Pulmonary artery endothelial cell (primary cell): ENCODE measurements at regions not wholly inside any gene's neighbourhood (a gene's known extent, or its start where the extent isn't known, plus 50 kb on each side); places are given as distances from the start of the nearest gene placed in this dataset.

ENCODE experiments used
- DNase-seq: peaks from one replicate; pipeline ENCODE4 v3.0.0-alpha.2; 2011; ENCODE audit warnings: low read depth, low spot score

DNA sequence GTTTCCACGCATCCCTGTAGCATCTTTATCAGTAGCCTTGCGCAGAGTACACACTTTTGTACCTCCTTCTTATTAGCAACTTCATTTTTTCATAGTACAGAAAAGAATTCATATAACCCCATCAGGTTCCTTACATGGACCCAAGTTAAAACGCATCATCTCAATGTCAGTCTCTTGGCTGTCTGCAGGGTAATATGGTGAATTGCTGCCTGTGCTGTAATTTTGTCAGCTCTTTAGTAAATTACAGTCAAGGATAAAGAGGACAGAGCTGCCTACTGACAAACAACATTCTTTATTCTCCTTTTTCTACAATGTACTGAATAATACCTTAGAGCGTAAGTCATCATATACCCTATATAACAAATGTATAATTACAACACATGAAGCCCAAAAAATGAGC, 222.5 kb downstream of the MRPL39 start:
- DNase-seq, result no peak

DNA sequence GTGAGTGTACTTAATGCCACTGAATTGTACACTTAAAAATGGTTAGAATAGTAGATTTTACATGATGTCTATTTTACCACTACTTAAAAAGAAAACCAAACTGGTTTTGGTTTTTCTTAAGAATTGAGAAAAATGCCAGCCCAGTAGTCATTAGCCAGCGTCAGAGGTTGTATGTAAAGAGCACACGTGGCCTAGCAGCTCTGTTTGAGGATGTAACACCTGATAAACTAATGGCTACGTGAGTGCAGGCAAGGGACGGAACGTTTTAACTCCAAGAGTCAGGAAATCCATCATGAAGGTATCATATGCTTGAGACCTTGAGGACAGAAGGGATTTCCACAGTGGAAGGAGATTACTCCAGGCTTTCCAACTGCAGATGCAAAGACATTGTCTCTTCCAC, 223.7 kb downstream of the MRPL39 start:
- no peak for DNase-seq

DNA sequence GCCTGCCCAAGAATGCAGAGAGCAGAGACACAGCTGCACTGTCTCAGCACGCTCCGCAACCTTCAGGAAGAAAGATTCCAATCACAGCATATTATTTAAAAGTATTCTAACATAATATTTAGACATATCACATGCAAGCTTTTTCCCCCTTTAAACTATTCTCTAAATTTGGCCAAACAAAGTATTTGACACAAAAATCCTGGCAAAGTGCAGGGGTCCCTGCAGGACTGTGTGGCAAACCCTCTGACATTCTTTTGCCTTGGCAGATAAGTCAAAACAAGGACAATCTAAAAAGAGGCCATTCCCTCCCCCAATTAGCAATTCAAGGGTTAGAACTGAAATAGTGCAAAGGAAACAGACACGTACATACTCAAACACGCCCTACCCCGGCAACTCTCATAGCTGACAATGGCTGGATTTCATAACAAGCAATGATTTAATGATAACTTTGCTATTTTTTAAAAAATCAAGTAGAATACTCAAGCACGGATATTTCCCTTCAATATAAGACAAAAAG, 225.3 kb downstream of the MRPL39 start:
- no peak for DNase-seq

DNA sequence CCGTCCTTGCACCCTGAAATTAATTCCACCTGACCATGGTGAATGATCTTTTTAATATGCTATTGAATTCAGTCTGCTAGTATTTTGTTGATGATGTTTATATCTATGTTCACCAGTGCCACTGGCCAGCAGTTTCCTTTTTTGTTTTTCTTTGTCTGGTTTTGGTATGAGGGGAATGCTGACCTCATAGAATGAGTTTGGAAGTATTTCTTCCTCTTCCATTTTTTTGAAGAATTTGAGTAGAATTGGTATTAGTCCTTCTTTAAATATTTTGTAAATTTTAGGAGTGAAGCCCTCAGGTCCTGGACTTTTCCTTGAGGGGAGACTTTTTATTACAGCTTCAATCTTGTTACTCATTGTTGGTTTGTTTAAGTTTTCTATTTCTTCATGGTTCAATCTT, 231.6 kb downstream of the MRPL39 start:
- no peak for DNase-seq

DNA sequence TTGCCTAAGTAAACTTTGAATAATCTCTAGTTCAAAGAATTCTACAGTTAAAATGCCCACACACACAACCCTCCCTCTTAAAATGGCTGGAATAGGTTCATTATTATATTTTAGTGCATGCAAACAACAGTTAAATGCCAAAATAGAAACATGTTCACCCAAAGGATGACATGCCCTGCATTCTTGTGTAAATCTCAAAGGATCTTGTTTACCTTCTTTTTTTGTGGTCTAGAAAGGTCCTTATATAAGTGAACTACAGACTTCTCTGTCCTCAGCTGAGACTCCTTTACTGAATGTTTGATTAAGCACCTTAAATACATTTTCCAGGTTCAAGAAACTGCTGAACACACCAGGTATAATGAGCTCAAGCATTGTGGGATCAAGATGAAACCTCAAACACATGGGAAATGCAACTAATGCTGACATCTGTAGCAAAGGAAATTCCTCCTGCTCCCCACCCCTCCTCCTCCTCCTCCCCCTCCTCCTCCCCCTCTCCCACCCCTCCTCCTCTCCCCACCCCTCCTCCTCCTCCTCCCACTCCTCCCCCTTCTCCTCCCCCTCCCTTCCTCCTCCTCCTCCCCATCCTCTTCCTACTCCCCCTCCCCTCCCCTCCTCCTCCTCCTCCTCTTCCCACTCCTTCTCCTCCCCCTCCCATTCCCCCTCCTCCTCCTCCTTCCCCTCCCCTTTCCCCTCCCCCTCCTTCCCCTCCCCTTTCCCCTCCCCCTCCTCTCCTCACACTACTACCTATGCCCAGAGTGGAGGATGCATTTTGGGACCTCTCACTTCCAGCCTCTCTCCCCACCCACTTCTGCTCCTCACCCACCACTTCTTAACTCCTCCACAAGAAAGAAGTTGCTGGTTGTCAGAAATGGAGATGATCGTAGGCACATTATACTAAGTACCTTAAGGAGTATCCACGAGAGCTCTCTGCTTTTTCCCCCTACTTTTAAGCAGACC, 233.9 kb downstream of the MRPL39 start:
- no peak for DNase-seq

DNA sequence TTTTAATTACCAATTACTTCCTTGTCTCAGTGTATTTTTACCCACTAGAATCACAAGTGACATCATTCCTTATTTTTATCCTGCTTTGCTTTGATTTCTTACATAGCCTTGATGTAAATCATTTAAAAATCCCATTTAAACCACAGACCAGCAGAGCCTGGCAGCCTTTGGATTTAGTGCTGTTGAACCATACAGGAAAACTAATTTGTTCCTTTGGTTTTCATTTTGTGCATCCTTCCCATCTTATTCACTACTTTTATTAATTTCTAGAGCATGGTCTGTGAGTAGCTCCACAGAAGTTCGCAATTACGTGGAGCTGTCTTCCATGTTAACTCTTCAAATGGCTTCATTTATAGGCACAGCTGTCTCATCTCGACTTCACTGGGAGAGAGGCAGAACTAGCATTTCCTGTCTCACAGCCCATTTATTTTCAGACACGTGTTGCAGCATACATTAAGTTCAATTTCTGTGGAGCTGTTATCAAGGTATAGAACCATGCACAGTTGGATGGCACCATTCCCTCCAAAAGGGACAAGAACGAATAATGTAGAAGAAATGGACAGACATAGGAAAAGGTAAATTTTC, 235.3 kb downstream of the MRPL39 start:
- no peak for DNase-seq

DNA sequence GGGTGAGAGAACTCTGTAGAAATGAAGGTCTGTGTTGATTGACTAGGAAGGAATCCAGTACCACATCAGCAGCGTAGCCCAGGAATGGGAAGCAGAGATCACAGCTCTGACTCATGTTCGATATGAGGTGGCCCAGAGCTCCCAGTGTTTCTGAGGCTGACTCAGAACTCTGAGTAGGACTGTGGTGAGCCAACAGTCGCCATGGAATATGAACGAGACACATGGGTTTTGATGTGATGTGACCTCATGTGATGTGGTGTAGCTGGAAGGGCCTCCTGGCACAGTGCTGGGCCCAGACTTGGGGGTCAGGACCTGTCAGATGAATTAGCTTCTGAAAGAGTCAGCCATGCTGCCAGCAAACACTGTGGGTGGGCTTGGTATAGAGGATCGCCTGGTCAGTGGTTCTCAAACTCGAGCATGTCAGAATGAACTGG, 237.0 kb downstream of the MRPL39 start:
- DNase-seq, result no peak

DNA sequence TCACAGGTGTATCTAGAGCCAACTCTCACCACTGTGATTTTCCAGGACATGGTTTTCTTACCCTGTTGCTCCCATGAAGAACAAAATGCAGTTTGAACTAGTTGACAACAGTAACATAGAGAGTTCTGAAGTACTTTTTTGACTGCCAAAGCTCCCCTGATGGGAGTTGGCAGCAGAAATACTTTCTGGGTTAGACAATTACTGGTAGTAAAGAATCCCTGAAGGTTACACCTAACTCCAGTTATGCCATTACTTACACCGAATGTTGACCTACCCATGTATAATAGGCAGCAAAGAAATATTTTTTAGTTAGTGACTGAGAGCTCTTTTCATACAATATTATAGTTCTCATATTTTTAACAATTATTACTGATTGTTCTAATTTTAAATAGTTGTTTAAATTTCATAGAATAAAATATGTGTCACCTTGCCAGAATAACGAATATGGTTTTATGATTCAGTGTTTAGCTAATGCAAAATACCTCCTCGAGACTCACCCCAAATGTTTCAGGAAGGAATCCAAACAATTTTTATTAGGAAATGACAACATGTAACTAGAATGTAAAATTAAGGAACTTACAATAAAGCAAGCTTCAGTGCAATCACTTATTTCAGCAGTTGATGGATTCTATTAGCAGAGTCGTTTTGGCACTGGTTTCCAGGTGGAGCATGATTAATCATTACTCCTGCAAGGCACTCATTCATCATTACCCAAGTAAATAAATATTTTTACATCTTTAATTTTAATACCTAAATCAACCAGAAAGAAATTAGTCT, 237.6 kb downstream of the MRPL39 start:
- no peak for DNase-seq

DNA sequence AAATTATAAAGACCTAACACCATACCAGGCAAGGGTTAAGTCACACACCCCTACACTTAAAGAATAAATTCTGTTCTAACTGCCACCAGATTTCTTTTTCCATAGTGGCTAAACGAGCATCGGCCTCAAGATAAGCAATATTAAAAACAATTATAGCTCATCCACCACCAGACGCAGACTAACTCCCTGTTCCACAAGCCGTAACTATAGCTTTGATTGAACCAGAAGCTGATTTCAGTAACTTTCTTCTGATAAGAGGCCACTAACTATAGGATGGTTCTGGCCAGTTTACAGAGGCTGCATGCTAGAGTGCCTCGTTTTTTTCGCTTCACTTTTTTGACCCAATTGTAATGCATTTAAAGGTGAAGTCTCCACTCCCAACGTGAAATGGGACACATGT, 238.8 kb downstream of the MRPL39 start:
- DNase-seq, result no peak

DNA sequence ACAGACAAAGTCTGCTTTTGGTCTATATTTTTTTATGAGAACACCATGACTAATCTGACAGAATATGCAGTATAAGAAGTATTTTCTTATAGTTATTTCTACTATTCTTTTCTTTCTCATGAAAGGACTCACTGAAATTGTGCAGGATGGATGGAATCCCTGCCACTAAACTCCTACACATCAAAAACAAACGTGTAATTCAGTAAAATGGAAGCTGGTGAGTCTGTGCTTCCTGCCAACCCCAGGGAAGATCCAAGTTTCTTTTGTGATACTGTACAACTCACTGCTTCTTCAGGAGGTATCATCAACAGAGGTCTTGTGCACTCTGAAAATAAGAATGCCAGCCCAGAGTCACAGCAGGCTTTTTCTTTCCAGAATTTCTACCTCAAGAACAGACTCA, 241.2 kb downstream of the MRPL39 start:
- DNase-seq, result no peak

DNA sequence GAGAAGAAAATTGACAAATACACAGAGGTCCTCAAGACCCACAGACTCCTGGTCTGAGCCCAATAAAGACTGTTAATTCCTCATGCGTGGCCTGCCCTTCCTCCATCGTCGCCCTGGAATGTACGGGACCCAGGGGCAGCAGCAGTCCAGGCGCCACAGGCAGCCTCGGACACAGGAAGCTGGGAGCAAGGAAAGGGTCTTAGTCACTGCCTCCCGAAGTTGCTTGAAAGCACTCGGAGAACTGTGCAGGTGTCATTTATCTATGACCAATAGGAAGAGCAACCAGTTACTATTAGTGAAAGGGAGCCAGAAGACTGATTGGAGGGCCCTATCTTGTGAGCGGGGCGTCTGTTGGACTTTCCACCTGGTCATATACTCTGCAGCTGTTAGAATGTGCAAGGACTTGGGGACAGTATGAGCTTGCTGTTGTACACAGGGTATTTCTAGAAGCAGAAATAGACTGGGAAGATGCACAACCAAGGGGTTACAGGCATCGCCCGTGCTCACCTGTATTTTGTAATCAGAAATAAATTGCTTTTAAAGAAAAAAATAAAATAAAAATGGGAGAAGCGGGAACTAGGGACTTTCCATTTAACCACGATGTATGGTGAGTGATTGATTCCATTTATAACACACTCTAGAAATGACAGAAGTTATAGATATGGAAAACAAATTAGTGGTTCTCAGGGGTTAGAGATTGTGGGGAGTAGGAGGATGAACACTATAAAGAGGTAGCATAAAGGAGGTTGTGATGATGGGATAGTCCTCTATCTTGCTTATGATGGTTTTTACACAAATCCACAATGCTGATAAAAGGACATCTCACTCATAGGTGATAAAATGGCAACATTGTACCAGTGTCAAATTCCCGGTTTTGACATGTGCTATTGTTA, 244.7 kb downstream of the MRPL39 start:
- no peak for DNase-seq

DNA sequence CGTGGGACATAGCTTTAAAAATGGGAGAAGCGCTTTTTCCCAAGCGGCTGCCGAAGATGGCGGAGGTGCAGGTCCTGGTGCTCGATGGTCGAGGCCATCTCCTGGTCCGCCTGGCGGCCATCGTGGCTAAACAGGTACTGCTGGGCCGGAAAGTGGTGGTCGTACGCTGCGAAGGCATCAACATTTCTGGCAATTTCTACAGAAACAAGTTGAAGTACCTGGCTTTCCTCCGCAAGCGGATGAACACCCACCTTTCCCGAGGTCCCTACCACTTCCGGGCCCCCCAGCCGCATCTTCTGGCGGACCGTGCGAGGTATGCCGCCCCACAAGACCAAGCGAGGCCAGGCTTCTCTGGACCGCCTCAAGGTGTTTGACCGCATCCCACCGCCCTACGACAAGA, 245.5 kb downstream of the MRPL39 start:
- DNase-seq, result no peak

DNA sequence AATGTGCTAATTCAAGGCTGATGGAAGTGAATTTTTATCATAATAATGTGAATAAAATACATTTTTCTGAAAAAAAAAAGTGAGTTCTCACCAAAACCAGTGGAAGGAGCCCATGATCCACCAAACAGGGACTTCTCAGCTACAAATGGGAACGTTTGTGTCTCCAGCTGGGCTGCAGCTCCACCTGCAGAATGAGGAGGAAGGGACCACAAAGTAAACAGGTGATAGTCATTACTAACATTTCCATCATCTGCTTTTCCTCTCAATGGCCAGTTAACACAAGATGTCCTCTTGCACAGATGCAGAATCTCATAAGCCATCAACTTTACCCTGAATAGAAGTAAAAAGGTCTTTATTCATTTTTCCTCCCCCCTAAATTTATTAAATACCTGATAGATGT, 246.2 kb downstream of the MRPL39 start:
- DNase-seq, result no peak

DNA sequence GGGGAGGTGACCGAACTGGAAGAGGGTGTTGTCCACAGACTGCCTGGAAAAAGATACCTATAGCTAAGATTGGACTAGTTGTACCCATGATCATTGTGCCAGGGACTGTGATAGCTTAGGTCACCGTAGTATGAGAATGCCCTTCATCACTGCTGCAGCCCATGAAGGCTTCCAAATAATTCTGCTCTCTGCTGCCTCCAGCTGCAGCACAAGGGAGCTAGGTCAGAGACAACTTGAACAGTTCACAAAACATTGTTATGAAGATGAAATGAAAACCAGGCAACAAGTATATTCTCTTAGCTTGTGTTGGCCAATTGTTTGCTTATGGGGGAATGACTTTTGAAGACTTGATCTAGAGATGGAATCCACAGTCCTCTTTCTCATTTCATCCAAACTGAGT, 246.7 kb downstream of the MRPL39 start:
- no peak for DNase-seq

DNA sequence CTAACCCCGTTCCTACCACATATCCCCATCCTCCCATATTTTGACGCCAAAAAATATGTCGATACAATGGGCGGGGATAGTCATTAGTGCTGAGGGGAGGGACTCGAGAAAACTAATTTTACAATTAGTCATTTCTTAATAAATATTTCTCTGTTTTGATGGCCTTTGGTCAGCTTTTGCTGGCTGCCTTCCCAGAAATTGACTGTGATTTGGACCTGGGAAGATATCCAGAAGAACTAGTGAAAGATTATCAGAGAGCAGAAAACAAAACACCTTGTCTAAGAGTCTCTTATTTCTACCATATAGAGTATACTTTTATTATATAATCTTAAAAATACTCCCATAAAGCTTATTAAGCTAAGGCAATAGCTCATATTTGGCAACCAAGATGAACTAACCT, 247.6 kb downstream of the MRPL39 start:
- DNase-seq, result no peak

DNA sequence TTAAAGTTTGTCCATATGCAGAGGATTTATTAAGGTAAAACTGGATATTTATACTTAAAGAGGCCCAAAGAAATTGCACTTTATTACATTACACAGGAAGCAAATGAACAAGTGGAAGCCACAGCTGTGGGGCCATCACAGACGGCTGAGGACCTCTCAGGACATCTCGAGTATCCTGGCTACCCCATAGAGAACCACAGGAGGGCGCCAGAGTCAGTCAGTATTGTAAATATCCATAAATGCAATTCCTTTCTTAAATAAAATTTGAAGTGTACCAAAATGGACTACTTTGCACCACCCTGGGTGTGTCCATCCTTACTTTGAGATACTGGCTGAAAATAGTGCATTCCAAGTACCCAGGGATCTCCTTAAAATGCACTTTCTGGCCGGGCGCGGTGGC, 257.2 kb downstream of the MRPL39 start:
- no peak for DNase-seq

DNA sequence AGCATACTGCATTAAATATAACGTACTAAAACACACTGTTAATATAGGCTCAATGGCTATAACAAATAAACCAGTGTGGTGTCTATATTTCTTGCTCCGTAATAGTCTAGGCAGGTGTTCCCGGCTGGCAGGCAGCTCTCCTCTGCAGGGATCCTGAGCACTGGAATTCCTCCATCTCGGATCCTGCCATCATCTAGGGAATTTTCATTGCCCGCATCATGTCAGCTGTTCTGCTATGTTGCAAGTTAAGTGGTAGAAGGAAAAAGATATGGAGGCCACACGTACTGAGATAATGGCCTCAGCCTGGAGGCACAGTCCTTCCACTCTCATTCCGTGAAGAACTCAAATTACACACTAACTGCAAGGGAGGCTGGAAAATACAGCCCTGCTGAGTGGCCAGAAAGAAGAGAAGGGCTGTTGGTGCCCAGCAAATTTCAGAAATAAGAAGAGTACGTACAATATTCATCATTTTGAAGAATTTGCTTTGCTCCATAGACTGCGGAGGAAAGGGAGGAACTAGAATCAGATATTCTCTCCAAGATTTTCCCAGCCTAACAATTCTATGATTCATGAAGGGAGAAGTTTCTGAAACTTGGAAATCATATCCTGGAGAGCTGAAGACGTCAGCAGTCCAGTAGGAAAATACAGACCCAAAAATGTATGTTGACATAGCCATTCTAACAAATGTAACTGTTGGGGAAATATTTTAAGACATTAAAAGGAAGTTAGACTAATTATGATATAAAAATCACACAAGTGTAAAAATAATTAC, 263.3 kb downstream of the MRPL39 start:
- DNase-seq, result no peak

DNA sequence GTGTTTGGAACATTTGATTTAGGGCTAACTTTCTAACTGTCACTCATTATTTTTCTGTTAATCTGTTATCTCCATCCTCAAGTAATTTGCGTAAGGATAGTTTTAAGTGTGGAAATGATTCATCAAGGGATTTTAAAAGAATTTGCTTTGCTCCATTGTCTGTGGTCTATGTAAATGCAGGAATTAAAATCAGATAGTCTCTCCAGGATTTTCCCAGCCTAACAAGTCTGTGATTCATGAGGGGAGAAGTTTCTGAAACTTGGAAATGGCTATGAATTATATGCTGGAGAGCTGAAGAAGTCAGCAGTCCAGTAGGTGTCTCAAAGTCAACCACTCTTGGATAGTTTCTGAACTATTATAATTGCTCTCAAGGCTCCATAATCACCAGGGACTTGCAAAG, 264.5 kb downstream of the MRPL39 start:
- DNase-seq, result no peak

DNA sequence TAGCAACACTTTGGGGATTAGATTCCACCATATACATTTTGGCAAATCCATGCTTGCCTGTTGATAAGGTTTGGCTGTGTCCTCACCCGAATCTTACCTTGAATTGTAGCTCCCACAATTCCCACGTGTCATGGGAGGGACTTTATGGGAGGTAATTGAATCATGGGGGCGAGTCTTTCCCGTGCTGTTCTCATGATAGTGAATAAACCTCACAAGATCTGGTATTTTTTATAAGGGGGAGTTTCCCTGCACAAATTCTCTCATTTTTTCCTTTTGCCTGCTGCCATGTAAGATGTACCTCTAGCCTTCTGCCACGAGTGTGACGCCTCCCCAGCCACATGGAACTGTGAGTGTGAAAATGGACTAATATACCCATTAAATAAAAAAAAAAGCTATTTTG, 265.3 kb downstream of the MRPL39 start:
- no peak for DNase-seq

DNA sequence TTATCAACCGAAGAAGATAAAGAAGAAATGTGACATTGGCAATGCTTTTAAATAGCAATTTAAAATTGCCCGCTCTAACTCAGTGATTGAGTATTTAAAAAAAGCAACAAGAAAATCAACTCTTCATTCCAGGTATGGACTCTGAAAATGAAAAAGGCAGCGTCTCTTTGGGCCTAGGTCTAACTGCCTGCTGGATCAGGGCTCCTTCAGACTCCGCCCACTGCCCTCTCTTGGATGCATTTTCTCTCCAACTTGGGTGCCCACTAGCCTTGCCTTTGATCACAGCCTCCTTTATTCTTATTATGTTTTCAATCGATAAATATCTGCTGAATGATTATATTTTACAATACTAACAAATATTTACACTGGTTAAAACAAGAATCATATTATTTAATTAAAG, 268.9 kb downstream of the MRPL39 start:
- DNase-seq, result no peak
